ENCODE measurements at regions not wholly inside any gene's neighbourhood (a gene's known extent, or its start where the extent isn't known, plus 50 kb on each side); places are given as distances from the start of the nearest gene placed in this dataset.

- no peak for TF ChIP-seq YY1 (IDR thresholded peaks at IDR 0.05; ENCODE audit: insufficient read depth, insufficient read length)
- TF ChIP-seq ZNF274 (IDR thresholded peaks at IDR 0.05; ENCODE audit: low read depth, low read length), result no peak
- no peak for TF ChIP-seq SUZ12 (IDR thresholded peaks at IDR 0.05; ENCODE audit: extremely low read depth, insufficient read depth, insufficient read length)
Measured at GRCh38 chr5:57703721-57704120, 221.1 kb upstream of the ACTBL2 start.
